HL-60 (cell line): ENCODE measurements at regions not wholly inside any gene's neighbourhood (a gene's known extent, or its start where the extent isn't known, plus 50 kb on each side); places are given as distances from the start of the nearest gene placed in this dataset.

Source experiments
- GABPA ChIP-seq: IDR thresholded peaks from 2 replicates; pipeline ENCODE4 v1.6.1; 2012; ENCODE audit warnings: low read depth
- POLR2AphosphoS5 ChIP-seq: IDR thresholded peaks from 2 replicates; pipeline ENCODE4 v1.6.1; 2012; ENCODE audit warnings: low read depth
- TF ChIP-seq, protein P1 (sequence below): IDR thresholded peaks from one replicate; pipeline ENCODE4 v1.5.1; 2011; ENCODE audit warnings: low read length, control low read depth, inconsistent platforms; ENCODE audit not compliant: insufficient read depth

DNA sequence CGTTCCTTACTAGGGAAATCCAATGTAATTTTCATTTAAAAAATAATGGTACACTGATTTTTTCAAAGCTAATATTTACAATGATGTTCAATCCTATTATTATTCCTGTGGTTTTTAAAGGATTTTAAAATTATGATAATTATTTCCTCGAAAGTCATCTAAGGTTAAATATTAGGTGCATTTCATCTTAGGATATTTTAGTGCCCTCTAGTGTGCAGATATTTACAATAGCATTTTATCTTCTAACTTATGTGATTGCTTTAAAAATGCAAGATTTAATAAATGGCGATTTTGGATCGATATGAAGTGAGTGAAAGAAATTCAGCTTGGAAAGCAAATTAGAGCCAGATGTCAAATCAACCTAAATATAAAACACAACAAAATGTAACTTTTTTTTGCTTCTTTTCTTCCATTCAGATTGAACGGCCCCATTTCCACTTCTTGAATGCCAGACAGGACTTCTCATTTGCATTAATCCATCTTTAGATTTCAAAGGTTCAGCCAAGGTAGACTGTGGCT, 293.5 kb downstream of the SLC6A15 start:
- TF ChIP-seq GABPA (no peak), POLR2AphosphoS5 (no peak)
- TF ChIP-seq, protein P1, sequence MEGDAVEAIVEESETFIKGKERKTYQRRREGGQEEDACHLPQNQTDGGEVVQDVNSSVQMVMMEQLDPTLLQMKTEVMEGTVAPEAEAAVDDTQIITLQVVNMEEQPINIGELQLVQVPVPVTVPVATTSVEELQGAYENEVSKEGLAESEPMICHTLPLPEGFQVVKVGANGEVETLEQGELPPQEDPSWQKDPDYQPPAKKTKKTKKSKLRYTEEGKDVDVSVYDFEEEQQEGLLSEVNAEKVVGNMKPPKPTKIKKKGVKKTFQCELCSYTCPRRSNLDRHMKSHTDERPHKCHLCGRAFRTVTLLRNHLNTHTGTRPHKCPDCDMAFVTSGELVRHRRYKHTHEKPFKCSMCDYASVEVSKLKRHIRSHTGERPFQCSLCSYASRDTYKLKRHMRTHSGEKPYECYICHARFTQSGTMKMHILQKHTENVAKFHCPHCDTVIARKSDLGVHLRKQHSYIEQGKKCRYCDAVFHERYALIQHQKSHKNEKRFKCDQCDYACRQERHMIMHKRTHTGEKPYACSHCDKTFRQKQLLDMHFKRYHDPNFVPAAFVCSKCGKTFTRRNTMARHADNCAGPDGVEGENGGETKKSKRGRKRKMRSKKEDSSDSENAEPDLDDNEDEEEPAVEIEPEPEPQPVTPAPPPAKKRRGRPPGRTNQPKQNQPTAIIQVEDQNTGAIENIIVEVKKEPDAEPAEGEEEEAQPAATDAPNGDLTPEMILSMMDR, result no peak
